GM12801 (cell line): ENCODE measurements at regions not wholly inside any gene's neighbourhood (a gene's known extent, or its start where the extent isn't known, plus 50 kb on each side); places are given as distances from the start of the nearest gene placed in this dataset.

Source experiments
- TF ChIP-seq, protein P1 (sequence below): IDR thresholded peaks from one replicate; pipeline ENCODE4 v1.5.1; 2011; ENCODE audit warnings: control low read depth; ENCODE audit not compliant: insufficient read length; ENCODE audit errors: extremely low read depth

GRCh38 chr16:85391175-85391707, 221.9 kb upstream of the GSE1 start:
- TF ChIP-seq, protein P1, sequence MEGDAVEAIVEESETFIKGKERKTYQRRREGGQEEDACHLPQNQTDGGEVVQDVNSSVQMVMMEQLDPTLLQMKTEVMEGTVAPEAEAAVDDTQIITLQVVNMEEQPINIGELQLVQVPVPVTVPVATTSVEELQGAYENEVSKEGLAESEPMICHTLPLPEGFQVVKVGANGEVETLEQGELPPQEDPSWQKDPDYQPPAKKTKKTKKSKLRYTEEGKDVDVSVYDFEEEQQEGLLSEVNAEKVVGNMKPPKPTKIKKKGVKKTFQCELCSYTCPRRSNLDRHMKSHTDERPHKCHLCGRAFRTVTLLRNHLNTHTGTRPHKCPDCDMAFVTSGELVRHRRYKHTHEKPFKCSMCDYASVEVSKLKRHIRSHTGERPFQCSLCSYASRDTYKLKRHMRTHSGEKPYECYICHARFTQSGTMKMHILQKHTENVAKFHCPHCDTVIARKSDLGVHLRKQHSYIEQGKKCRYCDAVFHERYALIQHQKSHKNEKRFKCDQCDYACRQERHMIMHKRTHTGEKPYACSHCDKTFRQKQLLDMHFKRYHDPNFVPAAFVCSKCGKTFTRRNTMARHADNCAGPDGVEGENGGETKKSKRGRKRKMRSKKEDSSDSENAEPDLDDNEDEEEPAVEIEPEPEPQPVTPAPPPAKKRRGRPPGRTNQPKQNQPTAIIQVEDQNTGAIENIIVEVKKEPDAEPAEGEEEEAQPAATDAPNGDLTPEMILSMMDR = no peak

GRCh38 chr16:85391769-85392583, 221.1 kb upstream of the GSE1 start:
- TF ChIP-seq, protein P1 = no peak

DNA sequence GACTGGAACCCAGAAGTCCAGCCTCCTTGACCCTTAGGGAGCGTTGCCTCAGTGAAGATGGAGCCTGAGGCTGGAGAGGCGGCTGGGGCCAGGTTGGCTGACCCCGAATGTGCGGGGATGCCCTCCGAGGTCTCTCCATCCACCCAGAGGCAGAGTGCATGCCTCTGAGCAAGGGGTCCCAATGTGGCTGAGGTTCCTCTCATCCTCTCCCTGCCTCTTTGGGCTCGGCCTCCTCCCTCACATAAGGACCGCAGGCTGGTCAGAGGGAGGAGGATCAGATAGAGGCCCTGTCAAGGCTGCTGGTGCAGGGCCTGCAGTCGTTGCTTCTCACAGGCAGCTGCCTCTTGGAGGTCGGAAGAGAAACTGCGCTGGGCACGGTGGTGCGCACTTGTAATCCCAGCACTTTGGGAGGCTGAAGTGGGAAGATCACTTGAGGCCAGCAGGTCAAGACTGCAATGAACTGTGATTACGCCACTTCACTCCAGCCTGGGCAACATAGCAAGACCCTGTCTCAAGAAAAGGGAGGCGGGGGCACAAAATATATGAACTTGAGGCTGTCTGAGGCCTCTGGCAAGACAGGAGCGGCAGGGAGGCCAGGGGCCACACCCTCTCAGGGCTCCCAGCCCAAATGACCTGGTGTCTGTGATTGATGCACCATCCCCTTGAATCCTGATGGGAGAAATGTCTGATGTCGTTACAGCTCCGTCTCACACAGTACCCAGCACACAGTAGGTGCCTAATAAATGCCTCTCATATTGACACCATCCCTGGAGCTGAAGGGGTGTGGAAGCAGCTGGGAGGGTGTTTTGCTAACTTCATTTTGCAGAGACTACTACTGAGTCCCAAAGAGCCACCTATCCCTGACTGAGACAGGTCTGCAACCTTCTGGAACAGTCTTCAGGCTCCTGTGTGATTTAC, 220.1 kb upstream of the GSE1 start:
- TF ChIP-seq, protein P1 = no peak

DNA sequence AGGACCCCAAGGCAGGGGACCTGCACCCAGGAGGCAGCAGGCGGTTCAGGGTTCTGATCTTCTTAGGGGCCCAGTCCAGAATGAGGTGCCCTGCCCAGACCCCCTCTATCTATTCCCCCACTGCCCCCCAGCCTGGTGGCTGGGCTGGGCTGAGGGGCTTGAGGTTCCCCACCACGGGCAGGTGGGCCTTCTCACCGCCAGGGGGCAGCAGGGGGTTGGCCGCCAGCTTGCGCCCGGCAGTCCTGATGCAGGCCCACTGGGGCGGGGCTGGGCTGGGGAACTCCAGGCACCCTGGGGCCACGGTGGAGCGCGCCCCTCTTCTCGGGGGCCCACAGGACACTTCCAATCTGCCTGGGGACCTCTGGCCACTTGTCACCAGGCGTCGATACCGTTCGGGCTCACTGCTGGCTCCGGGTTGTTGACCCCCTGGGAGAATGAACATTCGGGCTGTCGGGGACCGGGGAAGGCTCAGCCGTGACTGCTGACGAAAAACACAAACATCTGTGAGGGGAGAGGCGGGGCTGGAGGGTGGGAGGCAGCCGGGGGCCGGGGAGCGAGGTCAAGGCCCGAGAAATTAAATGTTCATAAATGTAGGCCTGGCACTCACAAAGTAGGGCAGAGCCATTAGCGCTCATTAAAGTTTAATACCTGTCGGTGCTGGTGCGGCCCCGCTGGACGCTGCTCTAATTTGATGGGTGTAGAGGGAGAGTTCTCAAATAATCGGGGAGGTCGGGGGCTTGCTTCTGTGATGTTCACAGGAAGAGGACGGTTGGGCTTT, 219.3 kb upstream of the GSE1 start:
- TF ChIP-seq, protein P1 = no peak

- TF ChIP-seq, protein P1 = no peak
Measured at GRCh38 chr16:85394456-85395206, 218.5 kb upstream of the GSE1 start.

GRCh38 chr16:85395207-85395912, 217.8 kb upstream of the GSE1 start:
- TF ChIP-seq, protein P1 = no peak
